Gastrocnemius medialis (tissue), 4 donors: ENCODE measurements at regions not wholly inside any gene's neighbourhood (a gene's known extent, or its start where the extent isn't known, plus 50 kb on each side); places are given as distances from the start of the nearest gene placed in this dataset.

Experiments used
- POLR2A ChIP-seq, 2 donors: fragments of 450-650 bp; IDR thresholded peaks; one replicate each; pipeline ENCODE4 v1.6.1; 2017; ENCODE audit warnings: antibody characterized with exemption in 2 of 2, mild to moderate bottlenecking in 2 of 2, moderate library complexity in 2 of 2
- TF ChIP-seq, protein P1 (sequence below), 5 experiments: fragments of 450-650 bp in 3 of 5; fragments of 200-600 bp in 2 of 5; sonication (generic) in 2 of 5; IDR thresholded peaks in 4 of 5; conservative IDR thresholded peaks in 1 of 5; 1 replicate in 4 of 5; 2 replicates in 1 of 5; pipeline ENCODE4 v1.5.1; 2016 to 2019; ENCODE audit warnings: antibody characterized with exemption in 5 of 5, mild to moderate bottlenecking in 3 of 5, moderate library complexity in 3 of 5

DNA sequence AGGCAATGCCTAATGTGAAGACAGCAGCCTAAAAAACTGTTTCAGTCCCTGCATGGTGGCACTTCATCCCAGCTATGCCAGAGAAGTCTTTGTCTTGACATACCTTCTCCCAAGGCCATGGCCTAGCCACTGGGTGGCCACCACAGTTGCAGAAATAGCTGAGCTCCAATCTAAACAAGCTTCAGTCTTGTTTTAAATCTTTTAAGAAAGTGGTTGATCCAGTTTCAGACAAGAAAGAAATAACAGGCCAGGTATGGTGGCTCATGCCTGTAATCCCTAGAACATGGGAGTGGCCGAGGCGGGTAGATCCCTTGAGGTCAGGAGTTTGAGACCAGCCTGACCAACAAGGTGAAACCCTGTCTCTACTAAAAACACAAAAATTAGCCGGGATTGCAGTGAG, 600.0 kb upstream of the PLXNA2 start:
- TF ChIP-seq POLR2A (IDR thresholded peaks at IDR 0.05), result no peak
- TF ChIP-seq, protein P1, sequence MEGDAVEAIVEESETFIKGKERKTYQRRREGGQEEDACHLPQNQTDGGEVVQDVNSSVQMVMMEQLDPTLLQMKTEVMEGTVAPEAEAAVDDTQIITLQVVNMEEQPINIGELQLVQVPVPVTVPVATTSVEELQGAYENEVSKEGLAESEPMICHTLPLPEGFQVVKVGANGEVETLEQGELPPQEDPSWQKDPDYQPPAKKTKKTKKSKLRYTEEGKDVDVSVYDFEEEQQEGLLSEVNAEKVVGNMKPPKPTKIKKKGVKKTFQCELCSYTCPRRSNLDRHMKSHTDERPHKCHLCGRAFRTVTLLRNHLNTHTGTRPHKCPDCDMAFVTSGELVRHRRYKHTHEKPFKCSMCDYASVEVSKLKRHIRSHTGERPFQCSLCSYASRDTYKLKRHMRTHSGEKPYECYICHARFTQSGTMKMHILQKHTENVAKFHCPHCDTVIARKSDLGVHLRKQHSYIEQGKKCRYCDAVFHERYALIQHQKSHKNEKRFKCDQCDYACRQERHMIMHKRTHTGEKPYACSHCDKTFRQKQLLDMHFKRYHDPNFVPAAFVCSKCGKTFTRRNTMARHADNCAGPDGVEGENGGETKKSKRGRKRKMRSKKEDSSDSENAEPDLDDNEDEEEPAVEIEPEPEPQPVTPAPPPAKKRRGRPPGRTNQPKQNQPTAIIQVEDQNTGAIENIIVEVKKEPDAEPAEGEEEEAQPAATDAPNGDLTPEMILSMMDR (IDR thresholded peaks at IDR 0.05 in 4 of 5, conservative IDR thresholded peaks at IDR 0.05 in 1 of 5), result no peak
